CD14-positive monocyte (primary cell): ENCODE measurements at regions not wholly inside any gene's neighbourhood (a gene's known extent, or its start where the extent isn't known, plus 50 kb on each side); places are given as distances from the start of the nearest gene placed in this dataset.

Source experiments
- DNase-seq, 3 donors: peaks; one replicate each; pipeline ENCODE4 v3.0.0-alpha.2; 2011 to 2022
- H2AFZ ChIP-seq: 2 replicates; pipeline ENCODE4 v1.6.0; 2012; ENCODE audit warnings: mild to moderate bottlenecking, low read depth, low read length, inconsistent platforms; ENCODE audit not compliant: insufficient read depth, poor library complexity, severe bottlenecking
- H3K27ac ChIP-seq, 2 donors: 1 replicate in 1 of 2; 2 replicates in 1 of 2; pipeline ENCODE4 v1.5.1; 2012 to 2013; ENCODE audit warnings: low read length in 2 of 2, control low read depth in 1 of 2, inconsistent platforms in 1 of 2, low read depth in 1 of 2, mild to moderate bottlenecking in 1 of 2
- H3K27me3 ChIP-seq, 2 donors: one replicate each; pipeline versions ENCODE4 v1.6.0 to v1.6.1; 2011 to 2013; ENCODE audit warnings: low read length in 2 of 2; ENCODE audit not compliant: control insufficient read depth in 2 of 2, insufficient read depth in 2 of 2
- H3K36me3 ChIP-seq, 2 donors: replicated peaks in 1 of 2; 1 replicate in 1 of 2; 2 replicates in 1 of 2; pipeline versions ENCODE4 v1.5.1 to v1.6.1; 2012 to 2013; ENCODE audit warnings: low read length in 2 of 2, control low read depth in 1 of 2, inconsistent platforms in 1 of 2, mild to moderate bottlenecking in 1 of 2; ENCODE audit not compliant: insufficient read depth in 2 of 2, control insufficient read depth in 1 of 2
- H3K4me1 ChIP-seq, 2 donors: 1 replicate in 1 of 2; 2 replicates in 1 of 2; pipeline versions ENCODE4 v1.5.1 to v1.6.1; 2012 to 2013; ENCODE audit warnings: low read length in 2 of 2, control low read depth in 1 of 2, inconsistent platforms in 1 of 2, mild to moderate bottlenecking in 1 of 2, moderate library complexity in 1 of 2; ENCODE audit not compliant: insufficient read depth in 2 of 2, control insufficient read depth in 1 of 2
- H3K4me2 ChIP-seq: replicated peaks from 2 replicates; pipeline ENCODE3; 2012; ENCODE audit warnings: low read length, moderate library complexity, mild to moderate bottlenecking; ENCODE audit not compliant: poor library complexity, severe bottlenecking; ENCODE audit errors: extremely low read depth
- H3K4me3 ChIP-seq, 3 experiments: fragments of 200-600 bp in 1 of 3; sonication (generic) in 1 of 3; replicated peaks in 1 of 3; 1 replicate in 2 of 3; 2 replicates in 1 of 3; pipeline ENCODE4 v1.5.1; 2011 to 2013; ENCODE audit warnings: low read length in 3 of 3, mild to moderate bottlenecking in 3 of 3, control low read depth in 2 of 3, low read depth in 2 of 3, inconsistent platforms in 1 of 3, moderate library complexity in 1 of 3
- H3K79me2 ChIP-seq: 2 replicates; pipeline ENCODE4 v1.6.0; 2012; ENCODE audit warnings: mild to moderate bottlenecking, control low read depth, inconsistent platforms, low read length, moderate library complexity; ENCODE audit not compliant: insufficient read depth
- H3K9ac ChIP-seq: 2 replicates; pipeline ENCODE4 v1.6.0; 2017; ENCODE audit warnings: low read length, mild to moderate bottlenecking; ENCODE audit not compliant: insufficient read depth, poor library complexity, severe bottlenecking
- H3K9me3 ChIP-seq, 2 donors: replicated peaks in 1 of 2; 1 replicate in 1 of 2; 2 replicates in 1 of 2; pipeline versions ENCODE4 v1.5.1 to v1.6.1; 2012 to 2013; ENCODE audit warnings: low read length in 2 of 2, control low read depth in 1 of 2; ENCODE audit not compliant: control insufficient read depth in 1 of 2, insufficient read depth in 1 of 2
- H4K20me1 ChIP-seq: 2 replicates; pipeline ENCODE4 v1.6.0; 2012; ENCODE audit warnings: mild to moderate bottlenecking, low read length, control low read depth, moderate library complexity; ENCODE audit not compliant: insufficient read depth
- H3K27ac Mint-ChIP-seq, 7 donors: one replicate each; pipeline ENCODE4 v1.8.0; 2020; ENCODE audit warnings: mild to moderate bottlenecking in 7 of 7, mixed read lengths in 7 of 7, moderate library complexity in 6 of 7, inconsistent platforms in 2 of 7
- H3K27me3 Mint-ChIP-seq, 3 donors: one replicate each; pipeline ENCODE4 v1.8.0; 2021 to 2022; ENCODE audit warnings: low read depth in 3 of 3, mild to moderate bottlenecking in 3 of 3, mixed read lengths in 3 of 3, moderate library complexity in 3 of 3, inconsistent platforms in 1 of 3
- H3K36me3 Mint-ChIP-seq, 2 donors: one replicate each; pipeline ENCODE4 v1.8.0; 2020; ENCODE audit warnings: mixed read lengths in 2 of 2, inconsistent platforms in 1 of 2, mild to moderate bottlenecking in 1 of 2
- H3K4me1 Mint-ChIP-seq: one replicate; pipeline ENCODE4 v1.8.0; 2020; ENCODE audit warnings: mild to moderate bottlenecking, mixed read lengths
- H3K4me3 Mint-ChIP-seq, 2 donors: one replicate each; pipeline ENCODE4 v1.8.0; 2020; ENCODE audit warnings: mild to moderate bottlenecking in 2 of 2, mixed read lengths in 2 of 2, moderate library complexity in 1 of 2
- H3K9me3 Mint-ChIP-seq, 7 donors: one replicate each; pipeline ENCODE4 v1.8.0; 2020 to 2022; ENCODE audit warnings: mixed read lengths in 7 of 7, mild to moderate bottlenecking in 6 of 7, moderate library complexity in 6 of 7, inconsistent platforms in 2 of 7
- CTCF ChIP-seq: fragments of 200-600 bp; IDR thresholded peaks from one replicate; pipeline ENCODE4 v1.8.0; 2022; ENCODE audit warnings: antibody characterized with exemption, mild to moderate bottlenecking
- WGBS: methylation state at CpG from one replicate; pipeline ENCODE4 v1.1.5; 2013; ENCODE audit warnings: missing lambda C conversion rate; ENCODE audit not compliant: insufficient coverage; 5-methylcytosine and 5-hydroxymethylcytosine counted together
- intact Hi-C, 2 donors: fragments of 100-400 bp; cut with micrococcal nuclease; formaldehyde crosslinking; loops; one replicate each; pipeline versions ENCODE4 v1.15.0 to v1.15.1; 2023

GRCh38 chr20:4569092-4569491 lies 117.2 kb upstream of the PRNP start:
- Histone ChIP-seq H4K20me1 (no peaks in the 10 kb centered on the region), H3K4me1 (no peaks in the 10 kb centered on the region), H3K9ac (no peak overlapping the region), H3K4me3 (no peak overlapping the region), H3K4me2 (no peak overlapping the region), H3K79me2 (no peaks in the 10 kb centered on the region), H3K9me3 (no peaks in the 10 kb centered on the region), H3K27me3 (peaks cover 0 to 5% of the 10 kb centered on the region in 2 donors), H2AFZ (no peak overlapping the region), H3K27ac (no peak overlapping the region), H3K36me3 (no peaks in the 10 kb centered on the region)
- H3K27me3 Mint-ChIP-seq = peaks cover 5 to 7% (median 7%) of the 10 kb centered on the region in 3 donors
- H3K4me3 Mint-ChIP-seq = no peak overlapping the region
- intact Hi-C loops = no loop called here
- TF ChIP-seq CTCF = peak; percentile 73
- no peak for DNase-seq
- H3K4me1 Mint-ChIP-seq = no peaks in the 10 kb centered on the region
- no peaks in the 10 kb centered on the region for H3K36me3 Mint-ChIP-seq
- H3K27ac Mint-ChIP-seq = no peak overlapping the region
- peaks cover 0 to 2% (median 0%) of the 10 kb centered on the region in 7 donors for H3K9me3 Mint-ChIP-seq
- 83% methylated on average over 1 of the region's 2 CpGs for WGBS

- intact Hi-C loops = no loop called here
- Histone ChIP-seq H3K4me1 (no peaks in the 10 kb centered on the region), H3K9me3 (no peaks in the 10 kb centered on the region), H3K79me2 (no peaks in the 10 kb centered on the region), H3K27ac (no peak overlapping the region), H3K4me2 (no peak overlapping the region), H3K4me3 (no peak overlapping the region), H3K27me3 (peaks cover 0 to 3% of the 10 kb centered on the region in 2 donors), H4K20me1 (no peaks in the 10 kb centered on the region), H3K36me3 (no peaks in the 10 kb centered on the region), H3K9ac (no peak overlapping the region), H2AFZ (no peak overlapping the region)
- H3K27ac Mint-ChIP-seq = no peak overlapping the region
- peaks cover 0 to 2% (median 0%) of the 10 kb centered on the region in 7 donors for H3K9me3 Mint-ChIP-seq
- no peak for DNase-seq
- no peaks in the 10 kb centered on the region for H3K4me1 Mint-ChIP-seq
- no CpG with 5 or more reads among the region's 4 CpGs for WGBS
- H3K4me3 Mint-ChIP-seq = no peak overlapping the region
- peaks cover 3 to 7% (median 7%) of the 10 kb centered on the region in 3 donors for H3K27me3 Mint-ChIP-seq
- no peaks in the 10 kb centered on the region for H3K36me3 Mint-ChIP-seq
- TF ChIP-seq CTCF = no peak
Observed at GRCh38 chr20:4568361-4568959, 117.8 kb upstream of the PRNP start.
